SK-N-SH treated with all-trans-retinoic acid at 6 μM for 48 hours (cell line): ENCODE measurements at regions not wholly inside any gene's neighbourhood (a gene's known extent, or its start where the extent isn't known, plus 50 kb on each side); places are given as distances from the start of the nearest gene placed in this dataset.

Experiments used
- OSR1 ChIP-seq: fragments of 250-450 bp; sonication (Bioruptor Pico); IDR thresholded peaks from 2 replicates; pipeline ENCODE4 v1.8.0; 2022; ENCODE audit warnings: moderate library complexity, mild to moderate bottlenecking, inconsistent platforms
- RARB ChIP-seq: fragments of 250-450 bp; sonication (Bioruptor Pico); IDR thresholded peaks from 2 replicates; pipeline ENCODE4 v1.8.0; 2021; ENCODE audit warnings: mild to moderate bottlenecking, moderate library complexity
- SNAI2 ChIP-seq: fragments of 250-450 bp; sonication (Bioruptor Pico); IDR thresholded peaks from 2 replicates; pipeline ENCODE4 v1.5.0; 2020; ENCODE audit warnings: mild to moderate bottlenecking, moderate library complexity
- TCF4 ChIP-seq: fragments of 250-450 bp; sonication (Bioruptor Pico); IDR thresholded peaks from 2 replicates; pipeline ENCODE4 v1.8.0; 2021; ENCODE audit warnings: mild to moderate bottlenecking, moderate library complexity, borderline replicate concordance
- ZFP3 ChIP-seq: fragments of 250-450 bp; sonication (Bioruptor Pico); IDR thresholded peaks from 2 replicates; pipeline ENCODE4 v1.5.0; 2020; ENCODE audit warnings: mild to moderate bottlenecking, moderate library complexity
- ZFP30 ChIP-seq: fragments of 450-650 bp; formaldehyde crosslinking; IDR thresholded peaks from 2 replicates; pipeline ENCODE4 v1.5.0; 2022; ENCODE audit warnings: mild to moderate bottlenecking, moderate library complexity
- ZNF565 ChIP-seq: fragments of 450-650 bp; formaldehyde crosslinking; conservative IDR thresholded peaks from 2 replicates; pipeline ENCODE4 v1.5.0; 2020; ENCODE audit warnings: low read depth, mild to moderate bottlenecking, moderate library complexity
- TF ChIP-seq, protein P1 (sequence below): fragments of 250-450 bp; sonication (Bioruptor Pico); IDR thresholded peaks from 2 replicates; pipeline ENCODE4 v1.8.0; 2021; ENCODE audit warnings: low read depth, mild to moderate bottlenecking, moderate library complexity, borderline replicate concordance

- no peak for TF ChIP-seq RARB
- no peak for TF ChIP-seq ZNF565
- TF ChIP-seq SNAI2 (CRISPR knock-in tag) = no peak
- no peak for TF ChIP-seq ZFP3 (CRISPR knock-in tag)
- TF ChIP-seq ZFP30 (CRISPR knock-in tag) = no peak
- TF ChIP-seq, protein P1, sequence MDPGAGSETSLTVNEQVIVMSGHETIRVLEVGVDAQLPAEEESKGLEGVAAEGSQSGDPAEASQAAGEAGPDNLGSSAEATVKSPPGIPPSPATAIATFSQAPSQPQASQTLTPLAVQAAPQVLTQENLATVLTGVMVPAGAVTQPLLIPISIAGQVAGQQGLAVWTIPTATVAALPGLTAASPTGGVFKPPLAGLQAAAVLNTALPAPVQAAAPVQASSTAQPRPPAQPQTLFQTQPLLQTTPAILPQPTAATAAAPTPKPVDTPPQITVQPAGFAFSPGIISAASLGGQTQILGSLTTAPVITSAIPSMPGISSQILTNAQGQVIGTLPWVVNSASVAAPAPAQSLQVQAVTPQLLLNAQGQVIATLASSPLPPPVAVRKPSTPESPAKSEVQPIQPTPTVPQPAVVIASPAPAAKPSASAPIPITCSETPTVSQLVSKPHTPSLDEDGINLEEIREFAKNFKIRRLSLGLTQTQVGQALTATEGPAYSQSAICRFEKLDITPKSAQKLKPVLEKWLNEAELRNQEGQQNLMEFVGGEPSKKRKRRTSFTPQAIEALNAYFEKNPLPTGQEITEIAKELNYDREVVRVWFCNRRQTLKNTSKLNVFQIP (CRISPR knock-in tag) = no peak
- no peak for TF ChIP-seq OSR1 (CRISPR knock-in tag)
- no peak for TF ChIP-seq TCF4 (CRISPR knock-in tag)
Observed at GRCh38 chr1:58850636-58851035, 66.8 kb upstream of the JUN start.
